ENCODE measurements at regions not wholly inside any gene's neighbourhood (a gene's known extent, or its start where the extent isn't known, plus 50 kb on each side); places are given as distances from the start of the nearest gene placed in this dataset.
"Not testable (repeated sequence)": the region's sequence is repeated elsewhere in the genome, so short reads cannot be mapped to it uniquely, and the experiment has no call there.

DNA sequence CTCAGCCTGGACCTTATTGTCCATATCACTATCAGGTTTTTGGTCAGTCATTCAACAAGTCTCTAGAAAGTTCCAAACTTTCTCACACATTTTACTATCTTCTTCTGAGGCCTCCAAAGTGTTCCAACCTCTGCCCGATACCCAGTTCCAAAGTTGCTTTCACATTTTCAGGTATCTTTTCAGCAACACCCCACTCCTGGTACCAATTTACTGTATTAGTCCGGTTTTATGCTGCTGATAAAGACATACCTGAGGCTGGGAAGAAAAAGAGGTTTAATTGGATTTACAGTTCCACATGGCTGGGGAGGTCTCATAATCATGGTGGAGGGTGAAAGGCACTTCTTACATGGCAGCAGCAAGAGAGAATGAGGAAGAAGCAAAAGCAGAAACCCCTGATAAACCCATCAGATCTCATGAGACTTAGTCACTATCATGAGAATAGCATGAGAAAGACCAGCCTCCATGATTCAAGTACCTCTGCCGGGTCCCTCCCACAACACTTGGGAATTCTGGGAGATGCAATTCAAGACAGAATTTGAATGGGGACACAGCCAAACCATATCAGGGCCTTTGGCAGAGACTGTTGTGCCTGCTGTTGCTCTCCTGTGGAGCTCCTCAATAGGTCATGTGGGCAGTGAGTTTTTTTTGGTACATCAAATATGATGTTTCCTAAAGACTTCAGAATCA lies 256.0 kb downstream of the RPLP1 start:
- not testable (repeated sequence) for DNase-seq (ENCODE audit: low read depth in 2 of 2)

DNA sequence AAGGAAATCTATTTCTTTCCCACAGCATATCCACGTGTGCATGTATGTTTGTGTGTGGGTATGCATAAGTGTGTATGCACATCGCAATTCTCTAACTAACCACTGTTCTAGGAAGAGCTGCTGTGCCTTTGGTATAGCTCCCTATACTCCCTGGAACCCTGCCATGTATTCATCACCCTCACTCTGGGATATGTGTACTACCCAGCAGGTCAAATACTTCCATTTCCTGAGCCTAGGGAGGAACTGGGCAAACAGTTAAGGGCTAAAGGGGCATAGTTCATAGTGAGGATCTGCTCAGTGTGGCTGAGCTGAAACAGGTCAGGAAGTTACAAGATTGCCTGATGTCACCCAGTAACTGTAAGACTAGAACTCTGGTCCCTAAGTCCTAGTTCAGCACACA lies 260.4 kb downstream of the RPLP1 start:
- no peak for DNase-seq (ENCODE audit: low read depth in 2 of 2)

DNA sequence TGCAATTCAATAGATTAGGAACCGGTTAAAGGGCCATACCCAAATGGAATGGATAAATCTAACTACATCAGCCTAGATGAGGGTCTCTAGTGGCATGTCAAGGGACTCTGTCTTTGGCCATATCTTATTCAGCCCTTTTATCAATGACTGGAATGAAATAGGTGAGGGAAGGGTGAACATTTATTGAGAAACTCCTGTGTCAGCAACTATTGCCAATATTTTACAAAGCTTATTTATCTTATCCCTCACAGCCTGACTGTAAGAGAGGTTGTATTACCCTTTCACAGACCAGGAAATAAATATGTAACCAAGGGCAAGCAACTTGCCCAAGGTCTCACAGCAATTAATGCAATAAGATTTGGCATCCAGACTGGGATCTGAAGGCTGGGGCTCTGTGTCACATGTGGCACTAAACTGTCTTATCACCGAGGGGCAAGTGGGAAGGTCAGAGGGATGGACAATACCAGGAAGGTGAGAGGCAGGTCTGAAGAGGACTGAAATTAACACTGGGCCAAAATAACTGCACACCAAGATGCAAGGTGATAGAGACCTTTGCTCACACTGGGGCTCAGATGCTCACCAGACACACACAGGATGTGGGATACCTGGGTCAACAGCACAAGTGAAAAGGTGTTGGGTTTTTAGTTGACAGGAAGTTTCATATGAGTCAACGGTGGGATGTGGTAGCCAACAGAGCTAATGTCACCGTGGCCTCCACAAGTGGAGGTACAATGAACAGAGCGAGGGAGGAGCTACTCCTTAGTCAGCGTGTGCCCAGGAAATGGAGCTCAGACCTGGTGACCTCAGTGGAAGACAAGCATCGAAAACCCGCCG lies 261.3 kb downstream of the RPLP1 start:
- DNase-seq (ENCODE audit: low read depth in 2 of 2): peak; percentile 46 to 52

DNA sequence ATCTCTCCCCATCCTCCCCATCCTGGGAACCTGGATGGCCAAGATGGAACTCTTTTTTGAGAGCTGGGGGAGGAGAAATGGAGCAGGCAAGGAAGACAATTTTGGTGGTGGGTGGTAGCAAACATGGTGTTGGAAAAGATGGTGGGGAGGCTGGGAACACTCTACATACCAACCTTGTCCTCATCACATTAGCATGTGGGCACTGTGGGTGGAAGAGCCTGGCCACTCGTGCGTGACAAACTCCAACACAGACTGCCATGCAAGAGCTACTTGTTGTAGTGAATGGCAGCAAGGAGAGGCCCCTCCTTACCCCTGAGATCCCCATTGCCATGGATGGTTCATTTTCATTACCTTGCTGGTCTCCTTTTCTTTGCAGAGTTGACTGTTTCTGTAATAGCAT lies 262.6 kb downstream of the RPLP1 start:
- no peak for DNase-seq (ENCODE audit: low read depth in 2 of 2)

DNA sequence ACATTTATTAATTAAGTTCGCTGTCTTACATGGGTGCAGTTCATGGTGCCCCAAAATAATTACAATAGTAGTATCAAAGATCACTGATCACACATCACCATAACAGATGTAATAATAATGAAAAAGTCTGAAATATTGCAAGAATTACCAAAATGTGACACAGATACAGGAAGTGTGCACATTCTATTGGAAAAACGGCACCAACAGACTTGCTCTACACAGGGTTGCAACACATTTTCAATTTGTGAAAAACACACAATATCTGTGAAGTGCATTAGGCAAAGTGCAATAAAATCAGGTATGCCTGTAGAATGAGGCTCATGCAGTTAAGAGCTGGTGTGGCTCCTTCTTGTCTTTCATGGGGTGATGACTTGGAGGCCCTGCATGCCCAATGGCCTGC lies 265.8 kb downstream of the RPLP1 start:
- DNase-seq (ENCODE audit: low read depth in 2 of 2): no peak

DNA sequence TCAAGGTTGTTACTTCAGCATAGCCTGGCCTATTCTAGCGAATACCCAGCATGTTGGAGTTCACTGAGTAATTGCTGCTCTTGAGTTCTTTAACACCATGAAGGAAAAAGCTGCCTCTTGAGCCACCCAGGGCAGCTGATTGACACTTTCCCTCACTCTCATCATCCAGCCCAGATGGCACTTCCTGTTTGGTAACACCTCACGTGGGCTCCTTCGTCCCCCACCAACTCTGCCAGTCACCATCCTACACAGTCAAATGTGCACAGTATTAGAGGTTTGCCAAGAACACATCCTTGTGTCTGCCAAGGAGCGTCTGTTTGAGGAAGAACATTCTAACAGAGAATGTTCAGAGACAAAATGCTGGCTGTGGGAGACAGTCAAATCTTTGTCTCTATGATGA lies 266.3 kb downstream of the RPLP1 start:
- DNase-seq (ENCODE audit: low read depth in 2 of 2): peak in 1 of 2 donors; percentile 17

DNA sequence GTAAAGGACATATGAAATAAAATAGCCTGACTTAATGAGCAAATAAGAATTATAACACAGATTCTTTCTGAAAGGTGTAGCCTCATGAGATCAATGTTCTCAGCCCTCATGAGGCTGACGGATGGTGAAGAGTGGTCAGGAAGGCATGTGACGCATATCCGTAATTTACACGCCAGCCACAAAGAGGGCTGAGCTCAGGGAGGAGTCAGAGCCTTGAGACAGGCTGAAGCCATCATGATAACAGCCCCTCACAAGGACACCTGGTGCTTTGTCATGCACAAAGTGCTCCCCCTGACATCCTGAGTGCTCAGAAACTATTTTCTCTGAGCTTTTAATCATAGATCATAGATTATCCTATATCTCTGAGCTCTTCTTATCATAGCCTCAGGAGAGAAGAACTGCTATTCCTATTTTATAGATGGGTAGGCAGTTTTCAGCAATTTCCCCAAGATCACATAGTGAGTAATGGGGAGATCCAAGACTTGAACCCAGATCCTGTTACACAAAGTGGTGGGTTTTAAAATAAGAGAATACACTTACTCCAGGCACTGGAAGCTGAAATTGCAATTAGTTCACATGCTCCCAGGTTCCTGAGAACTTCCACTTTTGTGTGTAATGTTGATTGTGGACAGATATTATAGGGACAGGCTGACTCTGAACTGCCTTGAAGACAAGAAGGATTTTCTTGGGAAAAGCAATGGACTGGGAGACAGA lies 267.1 kb downstream of the RPLP1 start:
- peak; percentile 35 to 56 for DNase-seq (ENCODE audit: low read depth in 2 of 2)

DNA sequence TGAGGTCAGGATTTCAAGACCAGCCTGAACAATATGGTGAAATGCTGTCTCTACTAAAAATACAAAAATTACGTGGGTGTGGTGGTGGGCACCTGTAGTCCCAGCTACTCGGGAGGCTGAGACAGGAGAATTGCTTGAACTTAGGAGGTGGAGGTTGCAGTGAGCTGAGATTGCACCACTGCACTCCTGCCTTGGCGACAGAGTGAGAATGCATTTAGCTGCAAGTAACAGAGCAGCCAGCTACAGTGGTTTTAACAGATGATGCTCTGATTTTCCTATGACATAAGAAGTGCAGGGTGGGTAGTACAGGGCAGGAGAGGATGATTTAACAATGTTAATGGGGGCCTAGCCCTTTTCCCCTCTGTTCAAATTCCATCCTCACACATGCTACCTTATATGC lies 267.9 kb downstream of the RPLP1 start:
- no peak for DNase-seq (ENCODE audit: low read depth in 2 of 2)

DNA sequence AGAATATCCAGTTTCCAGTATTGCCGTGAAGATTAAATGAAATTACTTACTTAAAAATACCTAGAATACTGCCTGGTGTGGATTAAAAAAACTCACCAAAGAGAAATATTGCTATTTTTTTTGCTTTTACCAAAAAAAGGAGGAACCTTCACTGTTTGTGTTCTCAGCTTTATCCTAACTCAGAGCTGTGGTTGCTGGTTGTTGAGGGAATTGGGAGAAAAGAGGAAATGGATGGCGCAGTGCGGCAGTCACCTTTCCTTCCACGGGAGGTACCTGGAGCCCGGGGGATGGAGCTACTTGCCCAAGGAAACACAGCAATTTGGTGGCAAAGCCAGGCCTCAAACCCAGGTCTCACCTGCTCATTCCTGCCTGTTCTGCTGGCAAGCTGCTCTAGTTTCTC lies 270.3 kb downstream of the RPLP1 start:
- no peak for DNase-seq (ENCODE audit: low read depth in 2 of 2)

DNA sequence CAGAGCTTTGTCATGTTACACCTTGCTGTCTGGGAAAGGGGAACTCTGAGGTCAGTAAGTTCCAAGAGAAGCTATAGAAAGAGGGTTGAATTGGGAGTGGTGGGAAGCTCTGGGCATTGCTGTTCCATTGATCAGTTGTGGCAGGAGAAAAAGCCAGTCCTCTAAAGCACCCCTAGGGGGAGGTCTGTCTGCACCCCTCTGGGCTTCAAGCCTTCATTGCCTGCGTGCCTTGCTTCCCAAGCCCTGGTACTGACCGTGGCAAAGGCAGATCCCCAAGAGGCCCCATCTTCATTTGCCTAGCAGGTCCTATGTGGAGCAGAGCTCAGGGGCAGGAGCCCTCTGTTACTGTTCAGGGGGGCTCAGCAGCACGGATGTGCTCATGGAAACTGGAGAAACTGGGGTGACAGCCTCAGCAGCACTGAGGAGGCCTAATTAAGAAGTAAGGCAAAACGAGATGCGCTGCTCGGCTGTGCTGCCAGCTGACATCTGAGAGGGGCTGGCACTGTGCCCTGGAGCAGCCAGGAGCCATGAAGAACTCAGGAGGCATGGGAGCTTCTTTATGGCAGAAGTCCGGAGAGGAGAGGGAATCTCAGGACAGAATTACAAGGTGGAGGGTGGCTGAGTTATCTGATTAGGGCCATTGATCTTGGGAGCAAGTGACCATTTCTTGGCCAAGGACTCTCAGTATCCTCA lies 270.9 kb downstream of the RPLP1 start:
- DNase-seq (ENCODE audit: low read depth in 2 of 2): no peak

DNA sequence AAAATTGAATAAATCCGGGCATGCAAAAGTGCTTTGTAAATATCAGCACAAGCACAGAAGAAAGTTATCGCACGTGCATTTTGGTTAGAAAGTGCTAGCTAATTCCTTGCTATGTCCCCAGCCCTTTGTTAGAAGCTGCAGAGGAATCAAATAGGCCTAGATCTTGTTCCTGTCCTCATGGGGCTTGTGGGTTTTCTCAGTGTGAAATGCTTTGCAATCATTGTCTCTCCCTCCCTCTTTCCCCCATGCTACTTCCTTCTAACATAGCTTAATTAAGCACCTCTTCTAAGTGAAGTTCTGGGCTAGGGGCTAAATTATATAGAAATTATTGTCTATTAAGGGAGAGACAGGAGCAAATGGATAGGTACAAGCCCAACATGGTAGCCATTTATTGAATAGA lies 271.7 kb downstream of the RPLP1 start:
- no peak for DNase-seq (ENCODE audit: low read depth in 2 of 2)

DNA sequence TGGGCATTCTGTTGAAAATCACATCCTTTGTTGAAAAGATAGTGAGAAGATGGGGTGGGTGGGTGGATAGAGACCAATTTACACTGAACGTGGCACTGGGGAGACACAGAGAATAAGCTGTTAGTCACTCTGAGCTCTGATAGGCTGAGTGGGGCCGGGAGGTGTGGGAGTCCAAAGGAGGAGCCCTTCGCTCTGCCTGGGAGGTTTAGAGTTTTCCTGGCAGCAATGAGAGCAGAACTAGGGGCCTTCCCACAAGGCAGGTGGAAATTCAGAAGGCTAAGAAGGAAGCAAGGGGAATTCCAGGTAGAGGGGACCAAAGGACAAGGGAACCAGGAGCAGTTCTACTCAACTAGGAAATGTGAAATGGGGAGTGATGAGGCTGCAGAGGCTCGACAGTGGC lies 272.7 kb downstream of the RPLP1 start:
- DNase-seq (ENCODE audit: low read depth in 2 of 2): no peak

DNA sequence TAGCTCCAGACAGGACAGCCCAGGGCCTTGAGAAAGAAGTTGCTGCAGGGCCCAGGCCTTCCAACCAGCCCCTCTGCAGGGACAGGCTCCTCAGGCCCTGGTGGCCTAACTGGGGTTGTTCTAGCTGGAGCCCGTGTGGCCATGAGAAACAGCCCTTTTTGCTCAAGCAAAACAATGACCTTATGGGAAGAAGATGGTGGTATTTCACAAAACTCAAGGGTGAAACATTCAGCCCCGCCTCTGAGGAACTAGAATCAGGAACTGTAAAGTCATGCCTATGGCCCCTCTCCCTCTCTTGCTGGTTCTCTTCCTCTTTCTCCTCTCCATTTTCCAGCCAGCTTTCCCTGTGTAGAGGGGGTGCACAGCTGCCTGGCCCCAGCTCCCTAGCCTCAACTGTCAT lies 273.3 kb downstream of the RPLP1 start:
- no peak for DNase-seq (ENCODE audit: low read depth in 2 of 2)

DNA sequence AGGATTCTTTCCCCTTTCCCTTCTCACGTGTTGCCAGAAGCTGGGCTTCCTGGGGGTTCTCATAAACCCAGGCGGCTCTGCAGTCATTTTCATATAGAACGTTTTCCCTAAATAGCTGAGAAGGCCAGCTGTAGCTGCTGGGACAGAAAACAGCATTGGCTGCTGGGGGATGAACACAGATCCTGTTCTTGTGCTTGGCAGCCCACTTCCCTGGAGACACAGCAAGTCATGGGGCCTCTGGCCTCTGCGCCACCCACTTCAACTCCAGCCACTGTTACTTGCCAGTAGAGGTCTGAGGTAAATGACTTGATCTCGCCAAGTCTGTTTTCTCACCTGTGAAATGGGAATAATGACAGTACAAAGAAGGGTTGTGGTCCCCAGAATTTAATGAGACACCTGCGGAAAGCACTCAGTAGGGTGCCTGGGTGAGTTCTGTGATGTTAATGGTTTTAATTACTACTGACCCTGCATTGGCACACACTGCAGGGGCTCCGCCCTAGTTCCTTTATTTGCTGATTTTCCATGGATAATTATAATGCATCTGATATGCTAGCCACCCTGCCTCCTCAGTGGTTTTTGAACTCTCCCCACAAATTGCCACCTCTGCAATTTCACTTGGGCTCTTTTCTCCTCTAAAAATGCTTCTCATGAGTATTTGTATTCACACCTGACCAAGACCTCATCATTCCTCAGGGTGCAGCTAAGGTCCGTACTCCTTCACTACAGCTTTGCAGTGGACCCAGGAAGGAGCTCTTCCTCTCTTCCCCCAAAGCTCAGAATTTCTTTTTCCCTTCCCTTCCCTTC lies 274.7 kb downstream of the RPLP1 start:
- no peak for DNase-seq (ENCODE audit: low read depth in 2 of 2)

DNA sequence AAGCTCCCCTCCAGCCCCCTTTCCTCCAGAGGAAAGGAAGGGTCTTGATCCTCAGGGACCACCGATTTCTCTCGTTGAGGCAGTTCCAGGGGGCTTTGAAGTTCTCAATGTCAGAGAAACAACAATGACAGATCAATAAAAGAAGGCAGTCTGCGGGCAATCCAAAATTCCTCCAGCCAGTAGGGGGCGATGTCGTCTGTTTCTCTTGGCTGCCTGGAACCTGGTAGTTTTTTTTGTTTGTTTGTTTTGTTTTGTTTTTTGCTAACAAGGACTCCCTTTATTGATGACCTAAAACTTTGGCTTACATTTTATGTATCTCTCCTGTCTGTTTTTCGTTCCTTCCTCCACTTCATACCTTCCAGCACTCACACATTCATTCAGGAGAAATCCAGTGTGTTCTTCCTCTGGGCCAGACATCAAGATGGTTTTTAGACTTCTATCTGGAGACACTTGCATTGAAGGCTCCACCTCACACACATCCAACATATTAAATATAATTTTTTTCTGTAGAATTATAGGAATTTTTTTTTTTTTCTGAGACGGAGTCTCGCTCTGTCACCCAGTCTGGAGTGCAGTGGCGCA lies 276.6 kb downstream of the RPLP1 start:
- DNase-seq (ENCODE audit: low read depth in 2 of 2): peak; percentile 56 to 68

DNA sequence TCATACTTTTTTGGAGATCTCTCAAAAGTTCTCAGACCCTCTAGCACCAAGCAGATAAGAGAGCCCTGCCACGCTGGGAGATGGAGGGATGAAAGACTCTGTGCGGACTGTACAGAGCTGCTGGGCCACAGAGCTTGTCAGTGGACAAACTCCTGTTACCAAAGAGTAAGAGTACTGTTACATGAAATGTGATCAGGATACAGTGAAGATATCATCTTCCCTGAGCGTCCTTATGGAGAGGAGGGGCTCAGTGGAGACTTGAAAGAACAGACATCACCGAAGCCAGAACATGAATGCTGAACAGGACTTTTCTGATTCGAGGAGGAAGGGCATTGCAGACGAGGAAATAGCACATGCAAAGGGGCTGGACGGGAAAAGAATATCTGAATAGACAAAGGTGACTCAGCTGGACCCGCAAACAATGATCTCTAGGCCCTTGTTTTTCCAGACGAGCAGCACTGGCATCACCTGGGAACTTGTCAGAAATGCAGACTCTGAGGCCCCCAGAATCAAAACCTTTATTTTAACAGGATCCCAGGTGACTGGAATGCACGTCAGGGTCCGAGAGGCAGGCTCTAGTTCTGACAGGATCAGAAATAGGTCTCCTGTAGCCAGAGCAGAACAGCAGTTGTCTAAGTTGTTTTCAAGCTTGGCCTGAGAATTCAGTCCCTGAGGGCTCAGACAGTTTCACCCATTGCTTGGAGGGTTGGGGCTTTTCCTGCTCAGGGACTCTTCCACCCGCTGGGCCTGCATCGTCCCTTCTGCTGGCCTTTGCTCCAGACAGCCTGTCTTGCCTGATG lies 277.9 kb downstream of the RPLP1 start:
- no peak for DNase-seq (ENCODE audit: low read depth in 2 of 2)

DNA sequence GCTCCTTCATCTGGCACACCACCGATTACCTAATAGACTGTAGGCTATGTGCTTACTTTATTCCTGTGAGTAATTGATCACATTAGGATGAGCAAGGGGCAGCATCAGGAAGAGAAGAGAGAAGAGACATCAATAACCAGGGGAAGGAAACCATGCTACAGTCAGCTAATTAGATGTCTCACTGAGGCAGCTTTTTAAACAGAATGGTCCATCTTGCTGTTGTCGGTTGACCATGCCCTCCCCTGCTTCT lies 278.4 kb downstream of the RPLP1 start:
- no peak for DNase-seq (ENCODE audit: low read depth in 2 of 2)

DNA sequence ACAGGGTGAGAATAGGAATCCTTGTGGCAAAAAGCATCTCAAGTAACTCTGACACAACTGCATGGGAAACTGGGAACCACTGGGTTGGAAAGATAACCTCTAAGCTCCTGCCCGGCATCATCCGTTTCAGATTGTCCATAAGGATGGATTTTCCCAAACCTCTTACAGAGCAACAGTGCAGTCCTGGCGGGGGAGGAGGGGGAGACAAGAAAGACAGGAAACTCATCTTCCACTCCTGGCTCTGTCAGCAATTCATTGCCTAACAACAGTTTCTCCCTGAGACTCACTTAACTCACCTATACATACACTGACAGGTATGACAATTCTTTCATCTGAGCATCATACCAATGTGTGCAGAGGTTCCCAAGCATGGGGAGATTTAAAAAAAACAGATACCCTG lies 279.0 kb downstream of the RPLP1 start:
- DNase-seq (ENCODE audit: low read depth in 2 of 2): no peak

DNA sequence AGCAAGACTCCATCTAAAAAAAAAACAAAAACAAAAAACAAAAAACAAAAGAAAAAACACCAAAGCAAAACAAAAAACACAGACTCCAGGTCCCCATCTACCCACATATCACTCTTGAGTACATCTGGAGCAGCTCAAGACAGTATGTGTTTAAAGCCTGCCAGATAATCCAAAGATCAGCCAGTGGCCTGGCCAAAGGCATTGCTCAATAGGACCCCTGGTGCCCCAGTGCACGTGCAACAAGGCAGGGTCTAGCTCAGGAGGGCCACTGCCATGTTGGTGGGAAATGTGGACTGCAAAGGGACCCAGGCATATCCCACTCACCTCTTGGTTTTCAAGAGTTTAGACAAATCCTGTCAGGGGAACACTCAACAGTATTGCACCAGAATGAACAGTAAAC lies 279.5 kb downstream of the RPLP1 start:
- DNase-seq (ENCODE audit: low read depth in 2 of 2): no peak

DNA sequence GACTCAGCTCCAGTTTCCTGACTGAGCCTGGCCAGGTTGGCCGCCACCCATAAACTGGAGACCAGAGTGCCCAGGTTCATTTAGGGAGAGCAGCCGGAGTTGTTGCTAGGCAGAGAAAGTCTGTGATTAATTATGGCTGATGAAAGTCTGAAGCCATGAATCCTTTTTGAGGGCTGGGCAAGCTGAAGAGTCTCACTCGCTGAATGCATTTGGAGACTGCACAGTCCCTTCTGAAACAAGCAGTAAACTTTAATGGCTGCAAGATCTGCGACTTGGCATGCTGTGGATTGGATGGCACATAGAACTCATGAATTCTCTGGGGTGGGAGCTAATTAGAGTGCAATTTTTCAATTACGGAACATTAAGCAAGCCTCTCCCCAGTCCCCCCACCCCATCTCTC lies 282.1 kb downstream of the RPLP1 start:
- DNase-seq (ENCODE audit: low read depth in 2 of 2): no peak
